ENCODE measurements at regions not wholly inside any gene's neighbourhood (a gene's known extent, or its start where the extent isn't known, plus 50 kb on each side); places are given as distances from the start of the nearest gene placed in this dataset.

DNA sequence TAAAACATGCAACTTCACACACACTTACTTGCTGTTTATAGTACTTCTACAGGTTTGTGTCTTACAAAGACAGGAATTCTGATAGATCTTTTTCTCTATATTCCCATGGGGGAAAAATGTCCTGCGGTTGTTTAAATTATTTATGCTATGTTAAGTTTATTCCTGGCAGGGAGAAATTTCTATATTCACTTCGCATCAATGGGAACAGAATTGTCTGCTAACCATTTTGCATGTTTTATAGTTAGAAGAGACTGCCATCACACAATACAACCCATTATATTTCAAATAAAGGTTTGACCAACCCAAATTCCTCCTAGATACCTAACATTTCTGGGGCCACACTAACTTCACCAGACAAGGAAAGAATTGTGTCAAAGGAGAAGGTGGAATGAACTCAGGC is 110.0 kb upstream of the PRR16 start:
- H3K79me2 ChIP-seq (ENCODE audit: control insufficient read depth, insufficient read depth, low read length, unreplicated experiment), result no peaks in the 10 kb centered on the region
- H2AFZ ChIP-seq (ENCODE audit: low read length, unreplicated experiment), result no peak overlapping the region
- no peaks in the 10 kb centered on the region for H3K27me3 ChIP-seq (ENCODE audit: insufficient read depth, low read length)
- no peaks in the 10 kb centered on the region for H3K4me1 ChIP-seq (ENCODE audit: control insufficient read depth, insufficient read depth, low read length, unreplicated experiment)
- no peak overlapping the region for H3K4me3 ChIP-seq (ENCODE audit: low read depth, low read length)
- H3K36me3 ChIP-seq (ENCODE audit: insufficient read depth, low read length), result no peaks in the 10 kb centered on the region
- no peak overlapping the region for H3K27ac ChIP-seq (ENCODE audit: low read depth, low read length)

DNA sequence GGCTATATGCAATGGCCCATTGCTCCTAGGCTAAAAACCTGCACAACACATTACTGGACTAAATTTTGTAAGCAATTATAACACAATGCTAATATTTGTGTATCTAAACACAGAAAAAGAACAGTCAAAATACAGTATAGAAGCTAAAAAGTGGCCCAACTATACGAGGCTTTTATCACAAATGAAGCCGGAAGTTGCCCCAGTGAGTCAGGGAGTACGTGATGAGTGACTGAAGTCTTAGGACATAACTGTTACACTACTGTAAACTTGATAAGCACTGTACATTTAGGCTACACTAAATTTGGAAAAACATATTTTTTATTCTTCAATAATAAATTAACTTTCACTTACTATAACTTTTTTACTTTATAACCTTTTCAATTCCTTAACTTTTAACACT is 105.2 kb upstream of the PRR16 start:
- no peaks in the 10 kb centered on the region for H3K4me1 ChIP-seq (ENCODE audit: control insufficient read depth, insufficient read depth, low read length, unreplicated experiment)
- no peaks in the 10 kb centered on the region for H3K79me2 ChIP-seq (ENCODE audit: control insufficient read depth, insufficient read depth, low read length, unreplicated experiment)
- H3K27ac ChIP-seq (ENCODE audit: low read depth, low read length), result no peak overlapping the region
- H3K36me3 ChIP-seq (ENCODE audit: insufficient read depth, low read length), result no peaks in the 10 kb centered on the region
- H3K4me3 ChIP-seq (ENCODE audit: low read depth, low read length), result no peak overlapping the region
- H2AFZ ChIP-seq (ENCODE audit: low read length, unreplicated experiment), result no peak overlapping the region
- H3K27me3 ChIP-seq (ENCODE audit: insufficient read depth, low read length), result no peaks in the 10 kb centered on the region

DNA sequence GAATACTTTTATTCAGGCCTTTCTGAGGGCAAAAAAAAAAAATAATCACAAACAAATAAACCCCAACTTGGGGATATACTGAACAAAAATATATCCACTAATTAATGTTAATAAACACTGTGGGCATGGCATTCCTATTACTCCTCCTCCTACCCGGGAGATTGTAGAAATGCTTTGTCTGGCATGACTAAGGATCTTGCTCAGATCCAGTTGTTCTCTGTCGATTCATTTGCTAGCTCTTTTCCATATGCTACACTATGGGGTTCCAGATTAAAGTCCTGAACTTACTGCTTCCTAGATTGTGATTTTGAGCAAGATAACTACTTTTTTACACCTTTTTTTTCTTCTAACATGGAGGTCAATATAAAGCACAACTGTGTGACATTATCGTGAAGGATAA is 102.2 kb upstream of the PRR16 start:
- Histone ChIP-seq H3K4me1 (ENCODE audit: control insufficient read depth, insufficient read depth, low read length, unreplicated experiment) (no peaks in the 10 kb centered on the region), H3K36me3 (ENCODE audit: insufficient read depth, low read length) (no peaks in the 10 kb centered on the region), H3K27ac (ENCODE audit: low read depth, low read length) (no peak overlapping the region), H3K27me3 (ENCODE audit: insufficient read depth, low read length) (no peaks in the 10 kb centered on the region), H2AFZ (ENCODE audit: low read length, unreplicated experiment) (no peak overlapping the region), H3K79me2 (ENCODE audit: control insufficient read depth, insufficient read depth, low read length, unreplicated experiment) (no peaks in the 10 kb centered on the region), H3K4me3 (ENCODE audit: low read depth, low read length) (no peak overlapping the region)

DNA sequence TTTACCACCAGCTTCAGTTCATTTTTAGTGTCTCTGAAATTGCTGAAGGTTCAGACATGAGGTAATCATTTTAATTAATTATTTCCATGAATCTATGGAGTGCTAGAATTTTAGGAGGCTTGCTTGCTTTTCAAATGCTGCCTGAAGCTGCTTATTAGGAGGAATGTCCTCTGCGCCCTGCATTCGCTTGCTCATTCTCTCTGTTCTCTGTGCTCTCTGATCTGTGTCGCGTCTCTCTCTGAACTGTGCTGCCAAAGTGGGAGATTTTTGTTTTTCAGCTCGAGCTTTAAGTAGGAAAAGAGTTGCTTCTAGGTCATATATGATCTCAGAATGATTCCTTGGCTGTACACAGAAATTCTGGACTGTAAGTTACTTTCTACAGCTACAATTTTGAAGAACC is 101.7 kb upstream of the PRR16 start:
- H3K36me3 ChIP-seq (ENCODE audit: insufficient read depth, low read length), result no peaks in the 10 kb centered on the region
- no peaks in the 10 kb centered on the region for H3K79me2 ChIP-seq (ENCODE audit: control insufficient read depth, insufficient read depth, low read length, unreplicated experiment)
- no peaks in the 10 kb centered on the region for H3K4me1 ChIP-seq (ENCODE audit: control insufficient read depth, insufficient read depth, low read length, unreplicated experiment)
- H3K4me3 ChIP-seq (ENCODE audit: low read depth, low read length), result no peak overlapping the region
- no peak overlapping the region for H3K27ac ChIP-seq (ENCODE audit: low read depth, low read length)
- H3K27me3 ChIP-seq (ENCODE audit: insufficient read depth, low read length), result no peaks in the 10 kb centered on the region
- no peak overlapping the region for H2AFZ ChIP-seq (ENCODE audit: low read length, unreplicated experiment)

DNA sequence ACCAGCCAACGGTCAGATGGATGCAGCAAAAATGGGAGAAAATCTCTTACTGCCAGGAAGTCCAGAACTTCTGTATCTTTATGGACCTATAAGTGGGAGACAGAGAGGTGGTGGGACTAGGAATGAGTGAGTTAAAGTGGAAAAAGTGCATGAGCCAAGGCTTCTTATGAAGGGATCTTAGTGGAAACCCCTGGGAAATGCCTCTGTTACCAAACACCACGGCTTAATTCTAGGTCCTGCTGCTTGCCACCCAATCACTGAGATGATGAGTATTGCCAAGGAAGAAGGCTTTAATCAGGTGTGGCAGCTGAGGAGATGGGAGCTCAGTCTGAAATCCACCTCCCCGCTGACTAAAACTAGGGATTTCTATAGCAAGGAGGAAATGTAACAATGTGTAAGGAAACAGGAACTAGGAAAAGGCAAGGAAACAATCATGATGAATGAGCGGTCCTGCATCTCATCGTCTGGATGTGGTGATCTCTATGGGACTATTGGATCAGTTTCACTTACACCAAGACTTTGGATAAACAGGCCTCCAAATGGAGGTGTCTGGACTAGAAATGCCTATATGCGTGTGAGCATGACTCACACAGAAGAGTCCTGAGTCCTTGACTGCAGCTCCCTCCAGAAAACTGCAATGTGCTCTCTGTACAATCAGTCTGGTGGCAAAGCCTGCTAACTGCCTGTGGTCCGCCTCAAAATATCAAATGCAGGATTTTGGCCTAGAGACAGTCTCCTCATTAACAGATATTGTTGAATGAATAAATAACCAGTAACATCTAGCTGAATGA is 98.2 kb upstream of the PRR16 start:
- H3K4me1 ChIP-seq (ENCODE audit: control insufficient read depth, insufficient read depth, low read length, unreplicated experiment), result no peaks in the 10 kb centered on the region
- no peaks in the 10 kb centered on the region for H3K36me3 ChIP-seq (ENCODE audit: insufficient read depth, low read length)
- peak overlapping the region; percentile 72 for H2AFZ ChIP-seq (ENCODE audit: low read length, unreplicated experiment)
- H3K27me3 ChIP-seq (ENCODE audit: insufficient read depth, low read length), result no peaks in the 10 kb centered on the region
- H3K79me2 ChIP-seq (ENCODE audit: control insufficient read depth, insufficient read depth, low read length, unreplicated experiment), result no peaks in the 10 kb centered on the region
- no peak overlapping the region for H3K4me3 ChIP-seq (ENCODE audit: low read depth, low read length)
- H3K27ac ChIP-seq (ENCODE audit: low read depth, low read length), result no peak overlapping the region

DNA sequence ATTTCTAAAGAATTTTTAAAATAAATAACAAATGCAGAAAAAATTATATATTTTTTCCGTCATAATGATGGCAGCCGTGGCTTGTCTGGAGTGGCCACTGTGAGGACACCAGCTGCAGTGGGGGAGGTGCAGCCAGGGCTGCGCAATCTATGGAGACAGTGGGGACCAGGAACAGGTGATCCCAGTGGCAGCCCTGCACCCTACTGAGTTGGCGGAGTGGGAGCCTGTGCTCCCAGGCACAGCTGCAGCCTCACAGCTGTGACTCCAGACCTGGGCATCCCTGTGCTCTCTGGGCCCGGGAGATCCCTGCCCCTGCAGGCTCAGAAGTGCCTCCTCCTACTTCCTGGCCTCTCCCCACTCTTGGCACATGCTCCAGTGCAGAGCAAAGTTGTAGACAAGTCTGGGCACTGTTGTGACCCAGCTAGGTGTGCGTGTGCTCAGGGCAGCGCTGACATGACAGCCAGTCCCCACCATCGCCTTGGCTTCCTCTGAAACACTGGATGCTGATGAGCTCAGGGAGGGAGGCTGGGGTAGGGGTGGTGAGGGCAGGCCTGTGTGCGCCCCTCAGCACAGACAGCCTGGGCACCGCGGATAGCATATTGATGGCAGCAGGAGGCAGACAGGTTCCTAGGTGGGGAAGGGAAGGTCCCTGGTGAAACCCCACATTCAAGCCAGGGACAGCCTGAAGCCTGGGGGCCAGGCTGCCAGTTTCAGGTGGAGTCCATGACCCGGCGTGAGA is 96.0 kb upstream of the PRR16 start:
- H2AFZ ChIP-seq (ENCODE audit: low read length, unreplicated experiment), result no peak overlapping the region
- no peak overlapping the region for H3K27ac ChIP-seq (ENCODE audit: low read depth, low read length)
- no peaks in the 10 kb centered on the region for H3K36me3 ChIP-seq (ENCODE audit: insufficient read depth, low read length)
- H3K4me3 ChIP-seq (ENCODE audit: low read depth, low read length), result no peak overlapping the region
- H3K4me1 ChIP-seq (ENCODE audit: control insufficient read depth, insufficient read depth, low read length, unreplicated experiment), result no peaks in the 10 kb centered on the region
- H3K79me2 ChIP-seq (ENCODE audit: control insufficient read depth, insufficient read depth, low read length, unreplicated experiment), result no peaks in the 10 kb centered on the region
- no peaks in the 10 kb centered on the region for H3K27me3 ChIP-seq (ENCODE audit: insufficient read depth, low read length)

DNA sequence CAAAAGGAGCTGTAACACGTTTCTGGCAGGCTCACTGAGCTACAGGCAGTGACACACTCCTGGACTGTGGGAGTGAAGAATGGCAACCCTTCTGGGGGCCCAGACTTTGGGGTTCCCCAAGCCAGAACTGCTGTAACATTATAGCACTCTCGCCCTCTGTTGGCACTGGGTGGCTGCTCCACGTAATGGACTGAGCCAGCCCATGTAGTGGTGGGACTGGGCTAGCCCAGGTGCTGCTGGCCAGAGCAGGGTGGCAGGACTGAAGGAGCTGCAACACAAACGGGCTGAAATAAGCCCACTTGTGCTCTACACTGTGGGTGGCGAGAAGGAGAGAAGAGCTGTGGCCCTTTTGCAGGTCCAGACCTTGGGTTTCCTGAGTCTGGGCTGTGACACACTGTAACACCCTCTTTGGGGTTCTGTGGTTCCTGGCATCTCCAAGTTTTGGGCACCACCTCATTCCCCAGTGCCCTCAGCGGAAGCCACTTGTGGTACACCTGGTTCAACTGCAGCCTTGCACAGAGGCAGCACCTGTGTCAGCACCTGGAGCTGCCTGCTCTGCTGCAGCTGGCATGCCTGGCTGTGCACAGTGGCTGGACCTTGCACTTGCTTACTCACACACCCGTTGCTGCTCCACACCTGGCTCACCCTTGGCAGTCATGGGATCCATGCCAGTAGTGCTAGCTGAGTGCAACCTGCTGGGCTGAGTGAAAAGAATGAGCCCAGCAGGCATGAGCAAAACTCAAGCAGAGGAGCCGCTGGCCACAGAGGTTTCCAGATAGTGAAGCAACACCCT is 95.0 kb upstream of the PRR16 start:
- H3K36me3 ChIP-seq (ENCODE audit: insufficient read depth, low read length), result no peaks in the 10 kb centered on the region
- no peaks in the 10 kb centered on the region for H3K4me1 ChIP-seq (ENCODE audit: control insufficient read depth, insufficient read depth, low read length, unreplicated experiment)
- H3K4me3 ChIP-seq (ENCODE audit: low read depth, low read length), result no peak overlapping the region
- H3K79me2 ChIP-seq (ENCODE audit: control insufficient read depth, insufficient read depth, low read length, unreplicated experiment), result no peaks in the 10 kb centered on the region
- H3K27ac ChIP-seq (ENCODE audit: low read depth, low read length), result no peak overlapping the region
- no peaks in the 10 kb centered on the region for H3K27me3 ChIP-seq (ENCODE audit: insufficient read depth, low read length)
- H2AFZ ChIP-seq (ENCODE audit: low read length, unreplicated experiment), result no peak overlapping the region

DNA sequence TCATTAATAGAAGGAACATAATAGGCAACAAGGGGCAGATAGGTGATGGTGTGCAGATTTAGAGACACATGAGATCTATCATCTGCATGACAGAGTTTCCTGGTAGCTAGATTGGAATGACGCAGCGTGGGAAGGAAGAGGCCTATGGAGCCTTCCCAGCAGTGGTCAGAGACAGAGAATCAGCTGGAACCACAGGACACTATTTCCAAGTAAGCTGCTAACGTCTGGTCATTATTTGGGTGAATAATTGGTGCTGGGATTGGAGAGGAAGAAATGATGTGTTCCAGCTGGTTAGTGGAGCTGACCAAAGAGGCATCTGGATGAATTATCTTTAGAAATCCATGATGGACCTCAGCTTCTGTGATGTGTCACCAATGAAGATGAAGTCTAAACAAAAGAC is 91.2 kb upstream of the PRR16 start:
- Histone ChIP-seq H3K4me1 (ENCODE audit: control insufficient read depth, insufficient read depth, low read length, unreplicated experiment) (peaks cover 5% of the 10 kb centered on the region), H3K79me2 (ENCODE audit: control insufficient read depth, insufficient read depth, low read length, unreplicated experiment) (no peaks in the 10 kb centered on the region)

DNA sequence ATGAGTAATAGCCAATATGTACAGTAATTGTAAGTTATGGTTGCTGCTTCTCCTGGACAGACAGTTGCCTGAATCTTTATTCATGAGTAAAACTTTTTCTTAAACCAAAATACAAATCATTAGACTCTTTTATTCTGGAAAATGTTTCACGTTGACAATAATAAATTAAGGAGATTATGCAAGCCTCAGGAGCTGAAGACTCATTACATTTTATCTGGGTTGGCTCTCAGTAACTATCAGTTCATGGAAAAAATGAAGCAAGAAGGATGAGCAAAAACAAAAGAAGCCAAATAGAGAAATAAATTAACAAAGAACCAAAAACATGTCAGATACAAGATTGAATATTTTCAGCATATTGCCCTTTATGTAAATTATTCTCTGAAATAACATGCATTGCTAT is 88.9 kb upstream of the PRR16 start:
- no peaks in the 10 kb centered on the region for H3K79me2 ChIP-seq (ENCODE audit: control insufficient read depth, insufficient read depth, low read length, unreplicated experiment)
- H3K27me3 ChIP-seq (ENCODE audit: insufficient read depth, low read length), result no peaks in the 10 kb centered on the region
- no peak overlapping the region for H3K4me3 ChIP-seq (ENCODE audit: low read depth, low read length)
- no peaks in the 10 kb centered on the region for H3K36me3 ChIP-seq (ENCODE audit: insufficient read depth, low read length)
- no peak overlapping the region for H2AFZ ChIP-seq (ENCODE audit: low read length, unreplicated experiment)
- H3K4me1 ChIP-seq (ENCODE audit: control insufficient read depth, insufficient read depth, low read length, unreplicated experiment), result peaks cover 5% of the 10 kb centered on the region
- H3K27ac ChIP-seq (ENCODE audit: low read depth, low read length), result no peak overlapping the region

More for the DNA sequence above, 91.2 kb upstream of the PRR16 start:
- Histone ChIP-seq H3K27ac (ENCODE audit: low read depth, low read length) (no peak overlapping the region), H2AFZ (ENCODE audit: low read length, unreplicated experiment) (no peak overlapping the region), H3K36me3 (ENCODE audit: insufficient read depth, low read length) (no peaks in the 10 kb centered on the region), H3K4me3 (ENCODE audit: low read depth, low read length) (no peak overlapping the region), H3K27me3 (ENCODE audit: insufficient read depth, low read length) (no peaks in the 10 kb centered on the region)

DNA sequence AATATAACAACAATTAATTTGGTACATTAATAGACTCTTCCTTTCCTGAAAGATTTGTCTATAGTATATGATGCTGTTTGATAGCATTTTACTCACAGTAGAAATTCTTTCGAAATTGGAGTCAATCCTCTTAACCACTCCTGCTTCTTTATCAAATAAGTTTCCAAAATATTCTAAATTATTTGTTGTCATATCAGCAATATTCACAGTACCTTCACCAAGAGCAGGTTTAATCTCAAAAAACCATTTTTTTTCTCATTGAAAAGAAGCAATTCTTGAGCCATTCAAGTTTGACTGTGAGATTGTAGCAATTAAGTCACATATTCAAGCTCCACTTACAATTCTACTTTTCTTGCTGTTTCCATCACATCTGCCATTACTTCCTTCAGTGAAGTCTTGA is 83.5 kb upstream of the PRR16 start:
- Histone ChIP-seq H3K27ac (ENCODE audit: low read depth, low read length) (no peak overlapping the region), H3K4me3 (ENCODE audit: low read depth, low read length) (no peak overlapping the region), H3K79me2 (ENCODE audit: control insufficient read depth, insufficient read depth, low read length, unreplicated experiment) (no peaks in the 10 kb centered on the region), H2AFZ (ENCODE audit: low read length, unreplicated experiment) (no peak overlapping the region), H3K4me1 (ENCODE audit: control insufficient read depth, insufficient read depth, low read length, unreplicated experiment) (peaks cover 1% of the 10 kb centered on the region), H3K27me3 (ENCODE audit: insufficient read depth, low read length) (no peaks in the 10 kb centered on the region), H3K36me3 (ENCODE audit: insufficient read depth, low read length) (no peaks in the 10 kb centered on the region)
